ENCODE measurements at regions not wholly inside any gene's neighbourhood (a gene's known extent, or its start where the extent isn't known, plus 50 kb on each side); places are given as distances from the start of the nearest gene placed in this dataset.

GRCh38 chrY:15688531-15688930 is 1164.2 kb downstream of the NLGN4Y start:
- H3K9ac ChIP-seq (ENCODE audit: low read length) = no peak overlapping the region
- H3K4me2 ChIP-seq (ENCODE audit: low read length) = no peak overlapping the region
- H2AFZ ChIP-seq (ENCODE audit: low read length) = no peak overlapping the region
- H3K27me3 ChIP-seq (ENCODE audit: insufficient read depth, low read length) = no peaks in the 10 kb centered on the region
- TF ChIP-seq CTCF (IDR thresholded peaks at IDR 0.05; ENCODE audit: low read length) = no peak
- no peaks in the 10 kb centered on the region for H3K4me1 ChIP-seq (ENCODE audit: insufficient read depth, low read length, severe bottlenecking)
- H3K27ac ChIP-seq (ENCODE audit: low read depth, low read length, poor library complexity, severe bottlenecking) = no peak overlapping the region
- no peak overlapping the region for H3K4me3 ChIP-seq (ENCODE audit: low read depth, low read length, poor library complexity, severe bottlenecking)
- no peaks in the 10 kb centered on the region for H4K20me1 ChIP-seq (ENCODE audit: insufficient read depth, low read length)
- H3K9me3 ChIP-seq (ENCODE audit: low read length) = no peaks in the 10 kb centered on the region
- no peaks in the 10 kb centered on the region for H3K36me3 ChIP-seq (ENCODE audit: insufficient read depth, low read length)
- no peaks in the 10 kb centered on the region for H3K9me2 ChIP-seq (ENCODE audit: low read depth, low read length)
- H3K79me2 ChIP-seq (ENCODE audit: insufficient read depth, low read length) = no peaks in the 10 kb centered on the region
- no peaks in the 10 kb centered on the region for H3F3A ChIP-seq (ENCODE audit: insufficient read depth, low read length)

GRCh38 chrY:15689994-15690393 is 1165.7 kb downstream of the NLGN4Y start:
- no peaks in the 10 kb centered on the region for H3K4me1 ChIP-seq (ENCODE audit: insufficient read depth, low read length, severe bottlenecking)
- H3K9me2 ChIP-seq (ENCODE audit: low read depth, low read length) = no peaks in the 10 kb centered on the region
- H3K4me2 ChIP-seq (ENCODE audit: low read length) = no peak overlapping the region
- H3K9ac ChIP-seq (ENCODE audit: low read length) = no peak overlapping the region
- H3K79me2 ChIP-seq (ENCODE audit: insufficient read depth, low read length) = no peaks in the 10 kb centered on the region
- no peaks in the 10 kb centered on the region for H3K36me3 ChIP-seq (ENCODE audit: insufficient read depth, low read length)
- no peaks in the 10 kb centered on the region for H3K27me3 ChIP-seq (ENCODE audit: insufficient read depth, low read length)
- H3K27ac ChIP-seq (ENCODE audit: low read depth, low read length, poor library complexity, severe bottlenecking) = no peak overlapping the region
- TF ChIP-seq EZH2 (IDR thresholded peaks at IDR 0.05; ENCODE audit: borderline replicate concordance, low read length) = no peak
- TF ChIP-seq CTCF (IDR thresholded peaks at IDR 0.05; ENCODE audit: low read length) = no peak
- no peak overlapping the region for H3K4me3 ChIP-seq (ENCODE audit: low read depth, low read length, poor library complexity, severe bottlenecking)
- no peaks in the 10 kb centered on the region for H3K9me3 ChIP-seq (ENCODE audit: low read length)
- no peak overlapping the region for H2AFZ ChIP-seq (ENCODE audit: low read length)
- H4K20me1 ChIP-seq (ENCODE audit: insufficient read depth, low read length) = no peaks in the 10 kb centered on the region
- no peaks in the 10 kb centered on the region for H3F3A ChIP-seq (ENCODE audit: insufficient read depth, low read length)

GRCh38 chrY:15702131-15702530 is 1177.8 kb downstream of the NLGN4Y start:
- H3K9me3 ChIP-seq (ENCODE audit: low read length) = no peaks in the 10 kb centered on the region
- H3F3A ChIP-seq (ENCODE audit: insufficient read depth, low read length) = no peaks in the 10 kb centered on the region
- H3K36me3 ChIP-seq (ENCODE audit: insufficient read depth, low read length) = no peaks in the 10 kb centered on the region
- no peak overlapping the region for H3K9ac ChIP-seq (ENCODE audit: low read length)
- H4K20me1 ChIP-seq (ENCODE audit: insufficient read depth, low read length) = no peaks in the 10 kb centered on the region
- H3K27me3 ChIP-seq (ENCODE audit: insufficient read depth, low read length) = no peaks in the 10 kb centered on the region
- H3K79me2 ChIP-seq (ENCODE audit: insufficient read depth, low read length) = no peaks in the 10 kb centered on the region
- H3K4me3 ChIP-seq (ENCODE audit: low read depth, low read length, poor library complexity, severe bottlenecking) = no peak overlapping the region
- H3K4me2 ChIP-seq (ENCODE audit: low read length) = no peak overlapping the region
- H2AFZ ChIP-seq (ENCODE audit: low read length) = no peak overlapping the region
- H3K4me1 ChIP-seq (ENCODE audit: insufficient read depth, low read length, severe bottlenecking) = no peaks in the 10 kb centered on the region
- no peak overlapping the region for H3K27ac ChIP-seq (ENCODE audit: low read depth, low read length, poor library complexity, severe bottlenecking)
- no peak for TF ChIP-seq CTCF (IDR thresholded peaks at IDR 0.05; ENCODE audit: low read length)
- no peaks in the 10 kb centered on the region for H3K9me2 ChIP-seq (ENCODE audit: low read depth, low read length)

Data from OCI-LY1 (cell line).